ENCODE measurements at regions not wholly inside any gene's neighbourhood (a gene's known extent, or its start where the extent isn't known, plus 50 kb on each side); places are given as distances from the start of the nearest gene placed in this dataset.

DNA sequence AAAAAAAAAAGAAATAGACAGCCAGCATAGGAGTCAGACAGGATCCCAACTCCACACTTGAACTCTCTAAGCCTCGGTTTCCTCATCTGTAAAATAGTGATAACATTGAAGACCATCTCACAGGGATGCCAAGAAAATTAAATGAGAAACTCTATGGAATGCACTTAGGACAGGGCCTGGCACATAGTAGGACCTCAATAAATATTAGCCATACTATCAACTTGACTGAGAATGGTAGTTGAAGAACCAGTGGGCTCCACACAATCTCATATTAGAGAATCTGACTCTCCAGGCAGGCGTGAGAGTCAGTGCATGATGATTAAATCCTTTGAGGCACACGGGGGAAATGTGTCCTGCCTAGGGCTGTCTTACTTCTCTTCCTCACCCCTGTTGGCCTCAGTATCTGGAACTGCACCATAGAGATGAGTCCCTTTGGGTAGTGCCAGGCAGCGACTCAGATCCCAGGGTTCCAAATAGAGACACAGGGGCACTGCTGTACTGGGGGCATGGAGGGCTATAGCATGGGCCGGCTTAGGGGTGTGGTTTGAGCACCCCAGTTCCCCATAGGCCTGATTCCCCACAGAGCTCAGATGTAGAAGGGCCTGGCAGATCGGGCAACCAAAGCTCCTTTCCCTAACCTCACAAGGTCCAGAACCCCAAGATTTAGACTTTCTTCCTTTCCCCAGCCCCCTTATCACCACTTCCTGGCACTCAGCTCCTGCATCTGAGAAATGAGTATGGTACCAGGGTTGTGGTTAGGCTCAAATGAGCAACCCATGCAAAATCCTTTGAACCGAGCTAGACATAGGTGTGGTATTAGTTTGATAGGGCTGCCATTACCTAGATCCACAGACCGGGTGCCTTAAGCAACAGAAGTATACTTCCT lies 51.3 kb upstream of the CAB39 start:
- TF ChIP-seq GATA2 (IDR thresholded peaks at IDR 0.05; ENCODE audit: low read depth, low read length) (no peak), GATA3 (IDR thresholded peaks at IDR 0.05; ENCODE audit: low read depth, low read length) (no peak)

All from SH-SY5Y (cell line).